ENCODE measurements at regions not wholly inside any gene's neighbourhood (a gene's known extent, or its start where the extent isn't known, plus 50 kb on each side); places are given as distances from the start of the nearest gene placed in this dataset.
"Not testable (repeated sequence)": the region's sequence is repeated elsewhere in the genome, so short reads cannot be mapped to it uniquely, and the experiment has no call there.

GRCh38 chr7:15068324-15068723 lies 165.8 kb upstream of the DGKB start:
- intact Hi-C loops (cut with DNase I) = no loop called here

DNA sequence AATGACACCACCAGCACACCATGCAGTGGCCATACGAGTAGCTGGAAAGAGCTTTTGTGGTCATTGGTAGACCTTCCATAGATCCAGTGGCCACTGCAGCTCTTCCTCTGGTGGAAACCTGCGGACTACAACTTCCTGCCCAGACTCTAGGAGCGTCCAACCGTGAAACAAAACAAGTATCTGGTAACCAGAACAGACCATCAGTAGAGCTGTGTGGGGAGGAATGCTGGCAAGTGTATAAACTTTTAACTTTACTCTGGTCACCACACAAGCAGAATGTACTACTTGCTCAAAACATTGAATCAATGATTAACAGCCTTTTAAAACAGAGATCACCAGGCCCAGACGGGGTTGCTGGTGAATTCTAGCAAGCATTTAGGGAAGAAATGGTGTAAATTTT lies 154.7 kb upstream of the DGKB start:
- no peak for DNase-seq (ENCODE audit: low spot score)
- intact Hi-C loops (cut with DNase I) = no loop called here

More at GRCh38 chr7:15068324-15068723, 165.8 kb upstream of the DGKB start:
- no peak for DNase-seq (ENCODE audit: low spot score)

DNA sequence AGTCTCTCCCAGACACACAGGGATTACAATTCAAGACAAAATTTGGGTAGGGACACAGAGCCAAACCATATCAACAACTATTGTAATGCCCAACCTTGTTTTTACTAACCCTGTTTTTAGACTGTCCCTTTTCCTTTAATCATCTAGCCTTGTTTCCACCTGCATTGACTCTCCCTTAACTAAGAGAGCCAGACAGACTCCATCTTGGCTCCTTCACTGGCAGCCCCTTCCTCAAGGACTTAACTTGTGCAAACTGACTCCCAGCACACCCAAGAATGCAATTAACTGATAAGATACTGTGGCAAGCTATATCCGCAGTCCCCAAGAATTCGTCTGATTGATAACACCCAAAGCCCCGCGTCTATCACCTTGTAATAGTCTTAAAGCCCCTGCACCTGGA lies 151.8 kb upstream of the DGKB start:
- DNase-seq (ENCODE audit: low spot score); intact Hi-C loops (cut with DNase I): not testable (repeated sequence)

DNA sequence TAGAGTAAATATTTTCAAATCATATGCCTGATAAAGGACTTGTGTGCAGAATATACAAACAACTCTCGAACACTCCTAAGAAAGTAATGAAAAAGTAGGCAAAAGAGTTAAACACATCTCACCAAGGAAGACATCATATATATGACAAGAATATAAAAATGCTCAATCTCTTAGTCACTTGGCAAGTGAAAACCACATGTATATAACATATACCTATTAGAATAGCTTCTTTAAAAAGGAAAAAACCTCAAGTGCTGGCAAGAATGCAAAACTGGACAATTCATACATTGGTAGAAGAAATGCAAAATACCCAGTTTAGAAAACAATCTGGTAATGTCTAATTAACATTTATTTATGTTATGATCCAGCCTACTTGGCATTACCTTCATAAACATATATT lies 146.6 kb upstream of the DGKB start:
- DNase-seq (ENCODE audit: low spot score) = no peak
- intact Hi-C loops (cut with DNase I) = no loop called here

DNA sequence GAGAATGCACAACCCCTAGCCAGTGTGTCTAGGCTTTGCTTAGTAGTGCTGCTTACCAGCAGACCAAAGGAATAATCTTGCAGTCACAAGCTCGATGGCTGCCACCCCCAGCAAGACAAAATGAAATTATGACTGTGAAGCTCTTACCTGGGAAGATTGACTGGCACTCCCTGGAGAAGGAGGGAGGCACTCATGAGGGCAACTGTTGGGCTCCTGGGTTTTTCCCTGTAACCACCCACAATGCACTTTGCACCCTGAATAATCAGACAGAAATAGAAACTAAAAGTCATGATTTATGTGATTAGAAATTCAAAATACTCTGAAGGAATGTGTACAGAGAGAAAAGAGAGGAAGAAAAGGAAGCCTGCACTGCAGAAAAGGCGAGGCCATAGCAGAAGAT lies 144.3 kb upstream of the DGKB start:
- DNase-seq (ENCODE audit: low spot score) = no peak
- intact Hi-C loops (cut with DNase I) = no loop called here

- intact Hi-C loops (cut with DNase I) = no loop called here
- DNase-seq (ENCODE audit: low spot score) = no peak
Measured at GRCh38 chr7:15043931-15044330, 141.4 kb upstream of the DGKB start.

DNA sequence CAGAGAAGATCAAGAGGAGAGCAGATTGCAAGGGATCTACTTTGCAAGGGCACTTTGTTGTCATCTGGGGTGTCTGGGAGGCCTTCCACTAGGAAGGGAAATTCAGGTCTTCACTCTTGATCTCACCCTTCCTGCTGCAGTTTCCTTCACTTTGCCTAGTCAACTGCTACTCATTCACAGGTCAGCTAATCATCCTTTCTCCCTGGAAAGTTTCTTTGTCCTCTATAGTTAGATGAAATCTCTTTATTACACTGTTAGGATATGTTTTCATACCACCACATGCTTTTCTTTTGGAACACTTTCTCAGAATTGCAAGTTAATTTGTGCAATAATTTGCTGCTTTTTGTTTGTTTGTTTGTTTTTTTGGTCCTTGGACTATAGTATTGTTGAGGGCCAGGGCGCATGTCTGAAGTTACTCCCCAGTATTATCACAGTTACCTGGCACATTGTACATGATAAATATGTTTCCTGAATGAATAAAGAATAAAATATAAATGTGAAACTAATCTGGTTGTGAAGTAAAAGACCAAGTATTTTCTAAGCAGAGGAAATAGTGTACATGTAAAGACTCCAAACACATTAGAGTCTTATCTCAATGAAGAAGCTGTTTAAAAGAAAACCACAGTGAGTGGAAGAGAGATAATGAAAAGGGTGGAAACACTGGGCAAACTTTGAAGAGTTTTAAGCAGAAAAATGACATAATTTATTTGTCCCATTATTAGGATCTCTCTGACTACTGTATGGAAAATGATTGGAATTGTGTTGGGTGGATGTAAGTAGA lies 139.9 kb upstream of the DGKB start:
- intact Hi-C loops (cut with DNase I) = no loop called here
- DNase-seq (ENCODE audit: low spot score) = no peak

DNA sequence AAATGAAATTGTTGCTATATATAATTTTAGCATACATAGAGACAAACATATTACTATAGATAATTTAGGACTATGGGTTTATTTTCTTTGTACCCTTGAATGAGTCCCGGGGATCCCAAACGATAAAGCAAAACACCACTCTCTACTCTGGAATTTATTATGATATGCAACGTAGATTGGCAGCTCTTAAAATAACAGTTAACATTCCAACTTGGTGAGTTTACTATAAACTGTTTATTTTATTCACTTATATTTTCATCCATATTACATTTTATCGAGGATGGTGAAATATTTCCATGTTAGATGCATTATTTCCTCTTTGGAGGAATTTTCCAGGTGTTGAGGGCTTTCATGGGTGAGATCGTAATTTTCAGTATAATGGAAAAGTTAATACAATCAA lies 138.7 kb upstream of the DGKB start:
- intact Hi-C loops (cut with DNase I) = no loop called here
- no peak for DNase-seq (ENCODE audit: low spot score)

DNA sequence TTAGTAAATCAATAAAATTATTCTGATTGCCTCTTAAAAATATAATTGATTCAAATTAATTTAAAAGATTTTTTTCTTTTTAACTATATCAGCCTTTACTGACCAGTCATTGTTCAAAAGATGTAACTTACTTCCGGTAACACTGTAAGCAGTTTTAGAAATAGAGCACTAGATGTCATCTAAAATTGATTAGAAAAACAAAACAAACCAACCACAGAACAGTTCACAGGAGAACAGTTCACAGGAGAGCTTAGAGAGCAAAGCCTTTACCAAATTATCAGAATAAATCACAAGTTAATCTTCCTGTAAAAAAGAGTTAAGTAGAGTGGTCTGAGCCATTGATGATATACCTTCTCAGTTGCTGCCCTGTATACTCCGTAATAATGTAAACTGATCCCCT lies 133.3 kb upstream of the DGKB start:
- DNase-seq (ENCODE audit: low spot score) = no peak
- intact Hi-C loops (cut with DNase I) = no loop called here

DNA sequence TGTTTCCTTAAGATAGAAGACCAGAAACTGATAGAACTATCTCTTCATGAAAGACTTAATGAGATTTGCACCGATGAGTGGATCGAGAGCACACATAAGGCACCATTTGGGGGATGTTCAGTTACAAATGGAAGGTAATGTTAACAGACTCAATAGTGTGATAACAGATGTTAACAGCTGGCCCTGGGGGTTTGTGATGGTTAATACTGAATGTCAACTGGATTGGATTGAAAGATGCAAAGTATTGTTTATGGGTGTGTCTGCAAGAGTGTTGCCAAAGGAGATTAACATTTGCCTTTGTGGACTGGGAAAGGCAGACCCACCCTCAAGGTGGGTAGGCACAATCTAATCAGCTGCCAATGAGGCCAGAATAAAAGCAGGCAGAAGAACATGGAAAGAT lies 130.5 kb upstream of the DGKB start:
- intact Hi-C loops (cut with DNase I) = no loop called here

GRCh38 chr7:15018981-15019380 lies 116.4 kb upstream of the DGKB start:
- intact Hi-C loops (cut with DNase I) = no loop called here
- DNase-seq (ENCODE audit: low spot score) = no peak

More for the DNA sequence above, 130.5 kb upstream of the DGKB start:
- DNase-seq (ENCODE audit: low spot score) = no peak

- DNase-seq (ENCODE audit: low spot score) = no peak
- intact Hi-C loops (cut with DNase I) = loop anchor here (1.0 kb wide), 1 partner anchor 299 kb away; no protein-coding TSS in a partner anchor
Measured at GRCh38 chr7:15016766-15017165, 114.2 kb upstream of the DGKB start.

DNA sequence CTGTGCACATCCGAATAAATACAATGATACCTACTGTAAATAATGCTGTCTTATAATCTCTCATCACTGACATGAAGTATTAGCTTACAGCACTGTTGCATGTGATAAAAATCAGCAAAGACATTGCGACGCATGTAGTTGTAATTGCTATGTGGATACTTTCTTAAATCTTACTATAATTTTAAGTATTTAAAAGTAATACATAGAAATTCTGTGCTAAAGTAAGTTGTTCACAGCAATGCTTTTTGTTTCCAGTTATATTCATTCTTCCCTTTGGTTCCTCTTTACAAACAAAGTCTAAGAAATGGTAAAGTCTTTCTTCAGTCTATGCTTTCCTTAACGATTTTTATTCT lies 113.7 kb upstream of the DGKB start:
- DNase-seq (ENCODE audit: low spot score) = no peak
- intact Hi-C loops (cut with DNase I) = loop anchor here (1.0 kb wide), 1 partner anchor 299 kb away; no protein-coding TSS in a partner anchor

DNA sequence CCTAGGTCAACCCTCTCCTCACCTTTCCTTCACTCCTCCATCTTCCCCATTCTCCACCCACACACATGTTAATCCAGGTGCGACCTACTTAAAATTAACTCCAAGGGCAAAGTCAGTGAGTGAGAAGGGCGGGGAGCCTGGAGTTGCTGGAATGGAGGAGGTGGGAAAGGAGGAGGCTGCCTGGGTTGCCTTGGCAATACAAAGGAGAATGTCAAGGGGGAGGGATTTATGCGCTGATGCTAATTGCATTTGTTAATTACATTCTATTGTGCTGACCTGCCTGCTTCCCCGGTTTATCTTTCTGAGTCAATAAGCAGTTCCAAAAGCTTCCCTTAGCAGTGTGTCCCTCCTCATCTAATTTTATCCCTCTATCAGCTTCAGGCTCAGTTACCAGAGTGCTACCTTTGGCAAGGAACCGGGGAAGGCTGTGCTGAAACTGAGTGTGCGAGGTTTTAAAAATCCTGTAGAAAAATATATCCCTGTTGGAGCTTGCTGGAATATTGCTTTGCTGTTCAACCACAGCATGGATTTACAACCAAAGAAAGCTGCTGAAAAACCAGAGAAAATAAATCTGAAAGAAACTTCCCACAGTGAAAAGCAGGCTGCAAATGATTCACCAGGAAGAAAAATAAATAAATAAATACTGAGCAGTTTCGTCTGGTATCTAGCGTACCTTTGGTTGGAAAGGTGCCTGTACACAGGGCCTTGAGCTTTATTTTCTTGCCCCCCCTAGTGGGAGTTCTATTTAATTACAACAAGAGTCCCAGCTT lies 113.2 kb upstream of the DGKB start:
- intact Hi-C loops (cut with DNase I) = loop anchor here (1.0 kb wide), 1 partner anchor 298 kb away; no protein-coding TSS in a partner anchor
- no peak for DNase-seq (ENCODE audit: low spot score)

DNA sequence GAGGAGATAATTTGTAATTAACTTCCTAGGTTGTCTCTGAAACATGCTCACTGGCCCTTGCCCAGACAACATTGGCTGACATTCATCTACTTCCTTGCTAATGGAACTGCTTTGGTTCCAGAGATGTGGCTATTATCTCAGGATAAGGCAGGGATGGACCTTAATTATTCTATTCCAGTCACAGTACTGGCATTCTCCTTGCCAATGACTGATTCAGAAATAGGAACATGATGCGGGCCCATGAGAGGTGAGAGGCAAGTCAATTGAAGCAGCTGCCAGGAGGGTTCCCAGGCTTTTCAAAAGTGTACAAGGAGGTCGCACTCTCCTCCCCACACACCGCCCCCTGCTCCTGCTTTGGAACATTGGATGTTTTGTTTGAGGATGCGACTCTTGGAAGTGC lies 109.6 kb upstream of the DGKB start:
- intact Hi-C loops (cut with DNase I) = no loop called here
- DNase-seq (ENCODE audit: low spot score) = no peak

DNA sequence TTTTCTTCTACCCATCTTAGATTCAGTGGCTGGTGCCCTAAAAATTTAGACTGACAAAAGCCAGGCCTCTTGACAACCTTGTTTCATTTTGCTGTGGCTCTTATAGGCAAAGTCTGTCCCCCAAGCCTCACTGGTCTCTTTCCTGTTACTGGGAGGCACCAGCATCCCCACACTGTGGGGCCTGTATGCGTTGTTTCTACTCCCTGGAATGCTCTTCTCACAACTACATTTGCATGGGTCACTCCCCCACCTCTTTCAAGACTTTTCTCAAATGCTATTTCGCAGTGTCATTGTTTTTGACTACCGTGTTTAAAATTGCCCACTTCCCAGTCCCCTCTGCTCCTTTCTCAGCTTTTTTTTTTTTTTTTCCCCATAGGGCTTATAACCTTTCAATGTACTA lies 108.7 kb upstream of the DGKB start:
- DNase-seq (ENCODE audit: low spot score) = no peak
- intact Hi-C loops (cut with DNase I) = no loop called here

DNA sequence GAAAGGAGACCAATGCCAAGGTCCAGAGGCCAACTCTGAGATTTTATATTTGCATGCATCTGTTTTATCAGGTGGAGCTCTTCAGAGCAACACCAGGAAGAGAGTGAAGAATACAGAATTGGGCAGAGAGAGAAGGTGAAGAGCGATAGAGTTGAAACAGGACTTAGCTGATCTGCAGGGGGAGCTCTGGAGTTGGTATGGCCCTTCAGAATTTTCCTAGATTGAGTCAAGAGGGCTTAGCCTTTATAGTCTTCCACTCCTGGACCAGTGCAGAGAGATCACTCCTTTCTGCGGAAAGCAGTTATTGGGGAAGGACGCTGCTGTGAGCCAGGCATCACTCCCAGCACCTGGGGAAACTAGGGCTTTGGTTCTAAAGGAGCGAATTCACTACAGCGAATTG lies 105.0 kb upstream of the DGKB start:
- DNase-seq (ENCODE audit: low spot score) = no peak
- intact Hi-C loops (cut with DNase I) = no loop called here

- intact Hi-C loops (cut with DNase I) = no loop called here
Measured at GRCh38 chr7:15005672-15006071, 103.1 kb upstream of the DGKB start.

GRCh38 chr7:15000157-15000556 lies 97.6 kb upstream of the DGKB start:
- intact Hi-C loops (cut with DNase I) = no loop called here
- DNase-seq (ENCODE audit: low spot score) = no peak

More at GRCh38 chr7:15005672-15006071, 103.1 kb upstream of the DGKB start:
- DNase-seq (ENCODE audit: low spot score) = no peak

- DNase-seq (ENCODE audit: low spot score) = no peak
- intact Hi-C loops (cut with DNase I) = no loop called here
Measured at GRCh38 chr7:14999331-14999730, 96.8 kb upstream of the DGKB start.

DNA sequence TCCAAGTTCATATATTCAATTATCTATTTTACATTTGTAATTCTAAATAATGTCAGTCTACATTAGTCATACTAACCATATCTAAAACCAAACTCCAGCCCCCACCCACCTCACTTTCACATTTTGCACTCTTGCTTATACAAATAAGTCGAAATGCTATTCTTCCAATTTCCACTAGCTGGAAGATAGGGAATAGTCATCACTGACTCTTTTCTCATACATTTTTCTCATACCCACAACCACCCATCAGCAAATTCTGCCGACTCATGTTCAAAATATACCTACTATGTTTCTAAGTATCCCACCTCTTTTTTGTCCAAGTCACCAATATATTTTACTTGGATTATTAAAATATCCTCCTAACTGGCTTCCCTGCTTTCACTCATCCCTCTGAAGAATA lies 93.2 kb upstream of the DGKB start:
- DNase-seq (ENCODE audit: low spot score) = no peak
- intact Hi-C loops (cut with DNase I) = no loop called here

Measured in cardiac septum (tissue), 1 donor.